ENCODE measurements at regions not wholly inside any gene's neighbourhood (a gene's known extent, or its start where the extent isn't known, plus 50 kb on each side); places are given as distances from the start of the nearest gene placed in this dataset.

DNA sequence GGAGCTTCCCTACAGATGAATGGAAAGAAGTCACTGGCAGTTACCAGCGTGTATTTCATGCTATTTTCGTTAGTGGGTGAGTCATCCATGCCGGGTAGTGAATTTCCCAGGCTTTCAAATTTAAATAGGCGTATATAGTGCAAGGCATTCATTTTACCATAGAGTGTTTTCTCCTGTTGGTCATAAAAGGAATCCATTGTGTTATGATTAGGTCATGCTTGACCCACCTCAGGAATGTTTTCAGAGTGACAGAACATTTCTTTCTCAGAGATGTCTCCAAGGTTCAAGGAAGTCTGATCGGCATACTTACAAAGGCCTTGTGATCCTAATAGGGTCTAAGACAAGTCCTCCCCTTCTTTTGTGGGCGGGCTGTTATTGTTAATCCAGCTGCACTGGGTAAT lies 110.7 kb downstream of the AKR1D1 start:
- H3K27ac ChIP-seq, result no peak overlapping the region
- TF ChIP-seq CTCF (conservative IDR thresholded peaks at IDR 0.05), result no peak

GRCh38 chr7:138188290-138188858 lies 112.1 kb downstream of the AKR1D1 start:
- no peak overlapping the region for H3K27ac ChIP-seq
- no peak for TF ChIP-seq CTCF (conservative IDR thresholded peaks at IDR 0.05)

- peak overlapping the region; percentile 92 for H3K27ac ChIP-seq
- no peak for TF ChIP-seq CTCF (conservative IDR thresholded peaks at IDR 0.05)
Observed at GRCh38 chr7:138194567-138194966, 118.3 kb downstream of the AKR1D1 start.

GRCh38 chr7:138195151-138195571 lies 118.9 kb downstream of the AKR1D1 start:
- no peak for TF ChIP-seq CTCF (conservative IDR thresholded peaks at IDR 0.05)
- H3K27ac ChIP-seq, result peak overlapping the region; percentile 92

DNA sequence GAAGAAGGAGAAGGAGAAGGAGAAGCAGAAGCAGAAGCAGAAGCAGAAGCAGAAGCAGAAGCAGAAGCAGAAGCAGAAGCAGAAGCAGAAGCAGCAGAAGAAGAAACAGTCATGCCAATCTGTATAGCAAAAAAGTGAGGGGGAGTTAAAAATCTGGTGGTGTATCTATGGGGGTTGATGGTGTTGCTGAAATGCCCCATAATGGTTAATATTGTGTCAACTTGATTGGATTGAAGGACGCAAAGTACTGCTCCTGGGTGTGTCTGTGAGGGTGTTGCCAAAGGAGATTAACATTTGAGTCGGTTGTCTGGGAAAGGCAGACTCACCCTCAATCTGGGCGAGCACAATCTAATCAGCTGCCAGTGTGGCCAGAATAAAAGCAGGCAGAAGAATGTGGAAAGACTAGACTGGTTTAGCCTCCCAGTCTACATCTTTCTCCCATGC lies 120.3 kb downstream of the AKR1D1 start:
- H3K27ac ChIP-seq, result peak overlapping the region; percentile 92; the same call in 1 of the 2 replicates

DNA sequence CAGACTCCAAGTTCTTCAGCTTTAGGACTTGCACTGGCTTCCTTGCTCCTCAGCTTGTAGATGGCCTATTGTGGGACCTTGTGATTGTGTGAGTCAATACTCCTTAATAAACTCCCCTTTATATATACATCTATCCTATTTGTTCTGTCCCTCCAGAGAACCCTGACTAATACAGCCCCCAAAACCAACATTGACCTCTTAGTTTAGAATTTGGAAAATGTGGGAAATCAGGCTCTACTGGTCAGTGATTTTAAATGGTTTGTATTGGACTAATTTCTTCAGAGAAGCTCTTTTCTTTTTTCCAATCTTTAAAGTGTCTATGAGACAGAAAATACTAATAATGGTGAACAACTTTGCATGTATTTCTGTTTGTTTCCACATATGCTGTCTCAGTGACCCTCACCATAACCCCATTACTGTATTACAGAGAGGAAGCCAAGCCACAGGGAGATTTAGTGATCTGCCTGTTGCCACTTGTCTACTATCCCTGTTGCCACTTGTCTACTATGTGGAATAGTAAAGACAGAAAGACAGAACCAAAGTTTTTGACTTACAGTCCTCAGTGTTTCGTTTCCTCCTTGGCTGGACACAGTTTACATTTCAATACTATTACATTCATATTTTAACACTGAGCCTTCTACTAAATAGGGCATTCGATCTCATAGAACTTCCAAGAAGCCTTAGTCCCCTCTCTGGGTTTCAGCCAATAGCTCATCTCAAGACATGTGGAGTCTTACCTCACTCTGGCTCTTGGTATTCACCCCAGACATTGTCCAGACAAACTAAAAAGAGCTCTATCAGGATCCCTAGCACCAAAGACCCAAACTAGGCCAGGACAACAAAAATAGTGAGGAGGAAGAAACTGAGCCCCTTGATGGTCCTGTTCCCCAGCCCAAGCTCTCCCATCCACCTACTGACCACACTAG lies 121.0 kb downstream of the AKR1D1 start:
- no peak for TF ChIP-seq CTCF (conservative IDR thresholded peaks at IDR 0.05)
- peak overlapping the region; percentile 92; the same call in 1 of the 2 replicates for H3K27ac ChIP-seq

GRCh38 chr7:138204285-138204981 lies 128.2 kb downstream of the AKR1D1 start:
- peak overlapping the region; percentile 3; the same call in 1 of the 2 replicates for H3K27ac ChIP-seq
- no peak for TF ChIP-seq CTCF (conservative IDR thresholded peaks at IDR 0.05)
